HG02973 (cell line): ENCODE measurements at regions not wholly inside any gene's neighbourhood (a gene's known extent, or its start where the extent isn't known, plus 50 kb on each side); places are given as distances from the start of the nearest gene placed in this dataset.
"Not testable (repeated sequence)": the region's sequence is repeated elsewhere in the genome, so short reads cannot be mapped to it uniquely, and the experiment has no call there.

Experiments
- ATAC-seq: cut with Tn5 transposase; IDR thresholded peaks from one replicate; pipeline ENCODE4 v1.9.1; 2021; ENCODE audit warnings: moderate library complexity; ENCODE audit not compliant: unreplicated experiment

DNA sequence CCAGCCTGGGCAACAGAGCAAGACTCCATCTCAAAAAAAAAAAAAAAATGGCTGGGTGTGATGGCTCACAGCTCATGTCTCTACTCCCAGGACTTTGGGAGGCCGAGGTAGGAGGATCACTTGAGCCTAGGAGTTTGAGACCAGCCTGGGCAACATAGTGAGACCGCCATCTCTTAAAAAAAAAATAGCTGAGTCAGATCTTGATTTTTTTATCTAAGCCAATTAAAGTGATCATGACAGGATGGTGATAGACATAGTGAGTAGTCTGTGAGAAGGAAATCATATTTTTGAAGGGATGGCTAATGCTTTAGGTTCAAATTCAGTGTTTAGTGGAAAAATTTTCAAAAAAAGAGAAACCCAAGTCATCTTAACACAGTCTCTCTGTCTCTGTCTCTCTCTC lies 114.6 kb upstream of the JARID2 start:
- ATAC-seq: no peak

DNA sequence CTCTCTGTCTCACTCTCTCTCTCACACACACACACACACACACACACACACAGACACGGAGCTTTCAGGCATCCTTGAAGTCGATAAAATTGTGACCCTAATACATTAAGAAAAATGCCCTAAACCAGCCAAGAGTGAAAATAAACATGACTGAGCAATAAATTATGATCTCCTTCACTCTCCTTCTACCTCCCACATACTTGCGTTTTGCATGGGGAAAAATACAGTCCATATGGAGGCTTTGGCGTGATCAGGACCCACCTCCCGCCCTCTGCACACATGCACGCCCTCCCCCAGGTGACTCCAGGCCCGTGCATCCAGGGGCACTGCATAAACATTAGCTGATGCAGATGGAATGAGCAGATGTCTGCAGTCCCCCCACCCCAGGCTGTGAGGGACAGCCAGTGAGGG lies 114.2 kb upstream of the JARID2 start:
- ATAC-seq: no peak

DNA sequence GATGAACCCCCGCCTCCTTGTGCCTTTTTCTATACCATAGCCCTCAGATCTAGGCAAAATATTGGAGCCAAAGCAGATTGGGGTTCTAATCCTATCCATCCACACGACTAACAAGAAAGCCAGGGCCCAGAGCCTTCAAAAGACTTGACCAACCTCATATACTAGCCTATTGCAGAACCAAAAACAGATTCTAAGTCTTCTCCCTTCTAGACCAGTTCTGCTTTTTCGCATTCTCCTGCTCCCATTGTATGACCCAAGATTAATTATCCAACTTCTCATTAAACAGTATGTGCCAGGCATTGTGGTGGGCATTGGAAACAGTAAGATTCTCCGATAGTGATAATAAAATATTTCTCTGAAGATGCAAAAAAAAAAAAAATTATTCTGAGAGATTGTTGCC lies 113.7 kb upstream of the JARID2 start:
- no peak for ATAC-seq

DNA sequence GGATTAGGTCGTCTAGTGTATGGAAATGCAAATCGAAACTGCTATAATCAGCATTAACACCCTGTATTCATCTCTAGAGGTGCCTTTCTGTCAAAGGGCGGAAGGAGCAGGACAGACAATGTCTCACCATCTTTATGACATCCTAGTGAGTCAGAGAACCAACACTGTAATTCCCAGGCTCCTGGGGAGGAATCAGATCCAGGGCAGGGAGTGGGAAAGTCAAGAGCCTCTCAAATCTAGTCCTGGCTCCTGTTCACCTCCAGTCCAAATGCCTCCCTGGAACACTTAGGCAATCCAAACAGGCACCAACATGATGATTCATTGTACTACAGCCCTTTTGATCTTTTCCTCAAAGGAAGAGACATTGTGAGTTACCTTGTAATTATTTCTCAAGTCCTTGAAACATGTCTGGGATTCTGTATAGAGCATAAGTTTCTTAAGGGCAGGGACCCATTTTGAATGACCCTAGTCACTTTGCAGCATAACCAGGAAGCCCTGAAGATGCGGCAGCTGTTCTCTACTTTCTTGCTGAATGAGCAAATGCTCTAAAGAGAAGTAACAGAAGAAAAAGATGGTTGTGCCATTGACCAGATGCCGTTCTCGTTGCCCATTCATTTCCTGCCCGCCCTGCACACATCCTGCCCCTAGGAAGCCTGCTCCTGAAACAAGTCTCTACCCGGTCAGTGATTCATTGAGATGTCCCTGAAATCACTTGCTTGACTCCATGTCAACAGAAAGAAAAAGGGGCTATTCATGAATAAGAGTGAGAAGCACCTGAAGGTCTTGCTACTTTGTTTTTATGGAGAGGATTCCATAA lies 112.8 kb upstream of the JARID2 start:
- no peak for ATAC-seq

DNA sequence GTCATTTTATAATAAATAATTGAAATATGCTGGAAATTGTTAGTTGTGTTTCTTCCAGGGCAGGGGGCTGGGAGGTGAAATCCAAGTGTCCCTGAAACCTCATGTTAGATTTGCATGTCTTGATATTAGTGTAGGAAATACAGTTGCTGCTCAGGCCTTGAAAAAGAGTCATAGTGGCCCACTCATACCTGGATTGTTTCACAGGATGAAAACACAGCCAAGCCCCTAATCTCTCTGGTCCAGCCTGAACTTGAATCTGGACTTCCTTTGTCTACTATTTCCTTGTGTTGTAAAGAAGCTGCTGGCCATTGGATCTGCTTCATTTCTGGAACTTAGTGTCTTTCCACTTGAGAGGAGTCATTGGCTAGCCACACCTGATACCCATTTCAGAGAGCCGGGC lies 108.8 kb upstream of the JARID2 start:
- no peak for ATAC-seq

DNA sequence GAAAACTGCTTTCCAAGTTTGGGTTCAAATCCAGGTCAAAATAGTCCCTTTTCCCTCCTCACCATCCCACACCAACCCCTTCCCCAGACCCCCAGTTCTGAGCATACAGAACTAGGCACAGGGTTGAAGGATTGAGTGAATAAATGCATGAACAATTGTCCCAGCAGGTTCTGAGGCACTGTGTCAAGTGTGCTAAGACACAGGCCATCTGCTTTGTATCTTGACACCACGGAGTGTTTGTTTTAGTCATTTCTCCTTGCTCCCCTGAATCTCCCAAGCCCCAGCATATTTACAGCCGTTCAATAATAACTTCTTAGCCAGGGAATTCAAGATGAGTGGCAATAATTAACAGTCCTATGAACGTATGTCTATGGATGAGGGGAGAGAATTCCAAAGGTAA lies 102.8 kb upstream of the JARID2 start:
- ATAC-seq: no peak

DNA sequence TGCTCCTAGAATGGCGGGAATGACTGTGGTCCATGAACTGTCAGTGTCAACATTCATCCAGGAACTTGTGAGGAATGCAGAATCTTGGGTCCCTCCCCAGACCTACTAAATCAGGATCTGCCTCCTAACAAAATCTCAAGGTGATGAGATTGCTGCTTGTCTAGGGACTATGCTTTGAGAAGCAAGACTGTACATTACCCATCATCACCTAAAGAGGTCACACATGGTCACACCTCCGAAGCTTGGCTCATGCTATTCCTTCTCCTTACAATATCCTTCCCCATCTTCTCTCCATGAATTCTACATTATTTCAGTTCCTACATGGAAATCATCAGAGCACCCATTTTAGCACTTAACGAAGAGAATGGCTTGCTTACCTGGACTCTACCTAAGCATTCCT lies 102.3 kb upstream of the JARID2 start:
- no peak for ATAC-seq

DNA sequence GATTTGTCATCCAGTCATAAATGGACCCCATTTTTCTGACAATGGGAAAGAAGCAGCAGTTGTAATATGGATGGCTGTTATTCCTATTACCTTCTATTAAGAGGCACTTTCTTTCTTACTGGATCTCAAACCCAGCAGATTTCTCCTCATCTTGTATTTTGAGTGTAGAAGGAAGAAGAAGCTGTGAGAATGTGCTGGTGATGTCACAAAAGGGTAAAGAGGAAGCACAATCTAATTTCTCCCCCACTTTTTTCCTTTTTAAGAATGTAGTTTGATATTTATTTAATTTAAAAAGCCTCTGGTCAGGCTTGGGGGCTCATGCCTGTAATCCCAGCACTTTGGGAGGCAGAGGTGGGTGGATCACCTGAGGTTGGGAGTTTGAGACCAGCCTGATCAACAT lies 100.0 kb upstream of the JARID2 start:
- no peak for ATAC-seq

DNA sequence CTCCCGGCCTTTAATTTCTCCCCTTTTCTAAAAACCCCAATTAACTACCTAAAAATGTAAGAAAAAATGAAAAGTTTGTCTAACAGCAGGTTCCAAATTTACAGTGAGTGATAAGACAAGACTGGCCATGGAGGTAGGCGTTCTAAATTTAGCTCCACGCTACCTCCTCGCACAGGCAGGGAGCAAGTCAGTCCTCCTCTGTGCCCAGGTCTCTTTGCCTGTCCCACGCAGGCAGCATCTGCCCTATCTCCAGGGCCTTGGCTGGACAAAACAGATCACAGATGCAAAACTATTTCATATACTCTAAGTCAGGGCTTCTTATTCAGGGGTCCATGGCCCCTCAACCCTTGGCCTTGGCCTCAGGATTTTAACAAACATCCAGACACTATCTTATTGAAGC lies 98.0 kb upstream of the JARID2 start:
- ATAC-seq: no peak

DNA sequence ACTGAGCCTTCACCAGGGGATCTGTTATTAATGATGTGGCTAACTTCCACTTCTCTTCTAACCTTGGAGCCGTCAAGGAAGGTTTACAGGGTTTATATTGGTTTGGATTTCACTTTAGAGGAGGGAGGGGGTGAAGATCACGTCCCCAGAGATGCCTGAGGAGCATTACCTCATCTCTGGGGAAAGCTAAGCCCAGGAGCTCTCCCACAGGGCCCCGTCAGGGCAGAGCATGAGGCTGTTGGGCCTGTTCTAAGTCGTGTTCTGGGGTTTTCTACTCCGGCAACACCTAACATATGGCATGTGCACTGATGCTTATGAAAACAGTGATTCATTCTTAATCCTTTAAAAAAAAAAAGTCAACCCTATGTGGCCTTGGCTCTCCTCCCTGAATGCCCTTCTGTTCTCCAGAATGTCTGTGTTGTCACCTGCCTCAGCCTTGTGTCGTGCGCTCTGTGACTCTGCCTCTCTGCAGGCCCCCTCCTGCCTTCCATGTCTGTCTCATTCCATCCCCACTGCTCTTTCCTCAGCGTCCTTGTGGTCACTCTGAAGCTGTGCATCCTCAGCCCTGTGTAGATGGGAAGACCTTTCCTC lies 97.4 kb upstream of the JARID2 start:
- no peak for ATAC-seq

DNA sequence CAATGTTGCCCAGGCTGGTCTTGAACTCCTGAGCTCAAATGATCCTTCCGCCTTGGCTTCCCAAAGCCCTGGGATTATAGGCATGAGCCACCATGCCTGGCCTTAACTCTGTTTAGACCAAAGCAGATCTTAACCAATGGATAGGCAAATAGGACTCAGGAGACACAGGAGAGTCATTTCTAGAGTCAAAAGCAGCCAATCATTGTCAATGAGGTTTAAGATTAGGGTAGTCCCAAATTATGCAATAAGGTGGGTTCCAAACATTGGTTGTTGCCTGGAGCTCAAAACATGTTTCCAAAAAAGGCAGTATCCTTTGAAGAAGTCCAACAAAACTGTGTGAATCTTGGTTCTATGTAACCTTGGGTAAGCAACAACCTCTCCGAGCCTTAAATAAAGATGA lies 95.7 kb upstream of the JARID2 start:
- ATAC-seq: no peak

DNA sequence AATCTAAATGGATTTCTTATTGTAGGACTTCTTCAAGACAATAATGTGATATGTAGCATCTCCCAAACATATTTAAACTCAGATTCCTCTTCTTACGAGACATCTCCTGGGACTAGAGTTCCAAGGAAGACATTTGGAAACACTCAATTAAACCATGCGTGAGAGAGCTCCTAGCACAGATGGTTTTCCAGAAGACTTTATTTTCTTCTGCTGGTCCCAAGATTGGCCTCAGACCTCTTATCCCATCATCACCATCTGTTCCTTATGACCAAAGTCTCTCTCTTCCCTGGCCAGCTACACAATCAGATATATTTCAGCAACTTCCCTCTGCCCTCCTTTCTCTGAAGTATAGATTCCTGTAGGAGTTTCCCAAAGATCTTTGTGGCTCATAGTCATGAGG lies 93.2 kb upstream of the JARID2 start:
- ATAC-seq: no peak

DNA sequence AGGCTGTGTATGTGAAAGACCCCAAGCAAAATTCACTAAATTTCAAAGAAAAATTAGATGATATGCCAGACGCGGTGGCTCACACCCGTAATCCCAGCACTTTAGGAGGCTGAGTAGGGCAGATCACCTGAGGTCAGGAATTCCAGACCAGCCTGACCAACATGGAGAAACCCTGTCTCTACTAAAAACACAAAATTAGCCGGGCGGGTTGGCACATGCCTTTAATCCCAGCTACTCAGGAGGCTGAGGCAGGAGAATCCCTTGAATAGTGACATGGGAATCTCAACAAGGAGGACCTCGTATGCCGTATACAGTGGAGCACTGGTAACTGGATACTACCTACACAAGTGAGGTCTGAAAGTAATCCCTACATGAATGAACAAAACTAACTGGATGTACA lies 92.7 kb upstream of the JARID2 start:
- no peak for ATAC-seq

DNA sequence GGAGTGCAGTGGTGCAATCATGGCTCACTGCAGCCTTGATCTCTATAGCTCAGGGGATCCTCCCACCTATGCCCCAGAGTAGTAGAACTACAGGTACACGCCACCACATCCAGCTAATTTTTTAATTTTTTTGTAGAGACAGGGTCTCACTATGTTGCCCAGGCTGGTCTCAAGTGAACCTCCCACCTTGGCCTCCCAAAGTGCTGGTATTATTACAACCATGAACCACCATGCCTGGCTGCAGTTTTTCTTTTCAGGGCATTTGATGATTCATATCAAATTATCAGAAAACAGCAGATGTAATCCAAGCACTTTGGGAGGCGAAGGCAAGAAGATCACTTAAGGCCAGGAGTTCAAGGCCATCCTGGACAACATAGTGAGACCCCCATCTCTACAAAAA lies 88.4 kb upstream of the JARID2 start:
- ATAC-seq: no peak

DNA sequence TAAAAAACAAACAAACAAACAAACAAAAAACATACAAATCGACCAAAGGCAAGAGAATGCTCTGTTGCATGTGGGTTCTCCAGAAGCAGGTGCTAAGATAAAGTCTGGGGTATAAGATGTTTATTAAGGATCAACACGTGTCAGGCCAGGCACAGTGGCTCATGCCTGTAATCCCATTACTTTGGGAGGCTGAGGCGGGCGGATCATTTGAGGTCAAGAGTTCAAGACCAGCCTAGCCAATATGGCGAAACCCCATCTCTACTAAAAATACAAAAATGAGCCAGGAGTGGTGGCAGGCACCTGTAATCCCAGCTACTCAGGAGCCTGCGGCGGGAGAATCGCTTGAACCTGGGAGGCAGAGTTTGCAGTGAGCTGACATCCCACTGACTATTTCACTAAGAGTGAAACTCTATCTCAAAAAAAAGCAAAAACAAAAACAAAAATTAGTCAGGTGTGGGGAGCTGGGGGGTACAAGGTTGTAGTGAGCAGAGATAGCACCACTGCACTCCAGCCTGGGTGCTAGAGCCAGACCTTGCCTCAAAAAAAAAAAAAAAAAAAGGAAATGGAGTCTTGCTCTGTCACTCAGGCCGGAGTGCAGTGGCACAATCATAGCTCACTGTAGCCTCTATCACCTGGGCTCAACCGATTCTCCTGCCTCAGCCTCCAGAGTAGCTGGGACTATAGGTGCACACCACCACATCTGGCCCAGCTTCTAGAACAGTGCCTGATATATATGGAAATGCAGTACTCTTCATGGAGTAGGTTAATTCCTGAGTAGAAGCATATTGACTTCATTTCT lies 86.8 kb upstream of the JARID2 start:
- ATAC-seq: no peak

DNA sequence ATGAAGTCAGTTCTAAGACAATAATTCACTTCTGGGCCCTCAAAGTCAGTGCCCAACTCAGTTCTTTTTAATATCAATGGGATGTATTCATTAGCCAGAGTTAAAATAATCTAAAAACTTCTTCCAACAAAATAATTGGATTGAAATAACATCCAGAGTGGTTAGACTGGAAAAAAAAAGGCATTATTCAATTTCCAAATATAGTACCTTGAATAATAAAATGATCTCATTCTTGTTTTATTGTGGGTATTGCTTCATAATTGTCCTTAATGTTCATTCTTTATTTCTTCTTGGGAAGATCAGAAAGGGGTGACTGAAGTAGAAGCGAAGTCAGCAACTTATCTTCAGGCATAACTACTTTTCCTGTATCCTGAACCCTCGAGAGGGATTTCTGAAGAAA lies 85.1 kb upstream of the JARID2 start:
- no peak for ATAC-seq

DNA sequence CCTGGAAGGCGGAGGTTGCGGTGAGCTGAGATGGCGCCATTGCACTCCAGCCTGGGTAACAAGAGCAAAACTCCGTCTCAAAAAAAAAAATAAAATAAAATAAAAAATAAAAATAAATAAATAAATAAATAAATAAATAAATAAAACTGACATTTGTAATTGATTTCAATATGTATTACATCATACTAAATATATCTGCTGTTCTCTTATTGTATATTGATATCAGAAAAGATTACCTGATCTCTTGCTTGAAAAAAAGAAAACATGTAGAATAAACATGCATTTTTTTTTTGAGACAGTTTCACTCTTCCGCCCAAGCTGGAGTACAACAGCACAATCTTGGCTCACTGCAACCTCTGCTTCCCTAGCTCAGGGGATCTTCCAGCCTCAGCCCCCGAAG lies 81.0 kb upstream of the JARID2 start:
- not testable (repeated sequence) for ATAC-seq

DNA sequence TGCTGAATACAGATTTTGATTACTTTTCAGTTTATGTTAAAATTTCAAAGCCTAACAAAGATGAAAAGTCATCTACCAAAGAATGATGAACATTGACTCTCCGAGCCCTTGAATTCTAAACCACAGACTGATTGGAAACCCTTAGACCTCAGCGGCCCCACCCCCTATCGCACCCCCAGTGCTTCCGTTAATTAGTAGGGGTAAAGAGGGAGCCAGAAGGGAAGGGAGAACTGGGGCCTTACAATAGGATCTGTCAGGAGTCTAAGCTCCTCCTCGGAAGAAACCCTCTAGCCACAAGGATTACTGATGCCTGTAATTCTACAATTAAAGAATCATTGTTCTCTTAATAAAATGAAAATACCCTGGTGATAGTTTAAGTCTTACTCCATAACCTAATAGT lies 79.7 kb upstream of the JARID2 start:
- no peak for ATAC-seq

DNA sequence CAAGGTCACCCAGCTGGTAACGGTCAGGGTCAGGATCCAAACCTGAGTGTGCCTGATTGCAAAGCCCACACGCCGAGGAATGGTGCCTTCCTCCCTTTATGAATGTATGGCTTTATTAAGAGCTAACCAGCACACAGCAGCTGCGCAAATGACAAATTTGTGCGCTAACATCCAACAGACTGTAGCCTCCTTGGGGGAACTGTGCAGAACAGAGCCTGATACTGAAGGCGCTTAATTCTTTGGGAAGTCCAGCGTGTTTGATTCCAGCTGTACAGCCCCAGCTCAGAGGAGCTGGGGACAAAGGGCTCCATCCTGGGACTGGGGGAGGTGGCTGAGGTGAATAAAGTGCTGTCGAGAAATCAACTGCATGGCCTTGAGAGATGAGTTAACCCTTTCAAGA lies 75.7 kb upstream of the JARID2 start:
- ATAC-seq: no peak

DNA sequence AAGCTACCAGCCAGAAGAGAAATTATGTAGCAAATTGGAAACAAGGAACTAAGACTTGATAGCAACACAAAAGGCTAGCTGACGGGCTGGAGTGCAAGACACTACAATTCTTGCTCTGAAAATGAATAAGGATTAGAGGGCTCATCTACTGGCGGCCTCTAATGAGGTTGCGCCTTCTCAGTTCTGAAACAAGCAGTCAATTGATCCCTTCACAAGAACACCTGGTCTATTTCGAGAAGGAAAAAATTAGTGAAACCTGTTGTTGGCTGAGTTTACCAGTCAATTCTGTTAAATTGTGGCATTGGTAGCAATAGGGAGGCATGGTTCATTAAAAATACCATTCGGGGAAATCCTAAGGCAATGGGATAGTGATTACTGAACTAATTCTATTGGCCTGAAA lies 74.8 kb upstream of the JARID2 start:
- no peak for ATAC-seq

DNA sequence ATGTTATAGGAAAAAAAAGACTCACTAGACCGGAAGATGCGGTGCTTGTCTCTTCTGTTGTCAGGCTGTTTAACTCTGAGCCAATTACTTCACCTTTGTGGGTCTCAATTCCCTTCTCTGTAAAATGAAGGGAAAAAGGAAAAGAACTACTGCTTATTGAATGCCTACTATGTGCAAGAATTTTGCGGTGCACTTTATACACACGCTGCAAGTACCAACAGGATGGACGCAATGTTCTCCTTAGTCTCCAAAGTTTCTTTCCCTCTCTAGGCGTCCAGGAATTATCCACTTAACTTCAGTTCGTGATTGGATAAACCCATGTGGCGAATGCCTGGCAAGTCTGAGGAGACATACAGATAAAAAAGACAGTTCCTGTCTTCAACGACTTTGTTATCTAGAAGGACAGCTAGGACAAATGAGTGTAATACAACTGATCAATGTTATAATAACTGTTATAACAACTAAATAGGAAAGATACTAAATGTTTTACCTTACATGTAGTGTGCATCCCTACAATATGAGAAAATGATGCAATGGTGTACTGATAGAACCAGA lies 69.0 kb upstream of the JARID2 start:
- no peak for ATAC-seq

DNA sequence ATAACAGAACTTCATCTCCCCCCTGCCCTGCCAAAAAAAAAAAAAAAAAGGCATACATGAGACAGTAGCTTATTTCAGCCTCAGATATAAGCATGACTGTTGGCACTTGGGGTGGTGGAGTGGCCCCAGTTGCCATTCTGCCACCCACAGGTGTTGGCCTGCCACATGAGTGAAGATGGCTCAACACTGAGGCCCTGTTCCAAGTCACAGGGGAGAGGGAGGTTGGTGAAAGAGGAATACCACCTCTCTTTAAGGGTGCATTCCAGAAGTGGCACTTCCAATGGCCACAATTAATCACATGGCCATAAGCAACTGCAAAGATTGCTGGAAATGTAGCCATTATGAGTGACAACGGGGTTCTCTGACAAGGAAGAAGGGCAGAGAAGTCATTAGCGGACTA lies 61.9 kb upstream of the JARID2 start:
- no peak for ATAC-seq
